Spleen (tissue), 11 donors: ENCODE measurements at regions not wholly inside any gene's neighbourhood (a gene's known extent, or its start where the extent isn't known, plus 50 kb on each side); places are given as distances from the start of the nearest gene placed in this dataset.

Source experiments
- DNase-seq: peaks from one replicate; pipeline ENCODE4 v3.0.0-alpha.2; 2020
- H3K27ac ChIP-seq, 8 donors: fragments of 200-600 bp; sonication (generic) in 7 of 8; 1 replicate in 4 of 8; 2 replicates in 4 of 8; pipeline versions ENCODE4 v1.5.0 to v1.8.0; 2016 to 2021; ENCODE audit warnings: inconsistent platforms in 4 of 8, mild to moderate bottlenecking in 4 of 8, moderate library complexity in 1 of 8
- H3K27me3 ChIP-seq, 7 donors: fragments of 200-600 bp; sonication (generic) in 6 of 7; replicated peaks in 1 of 7; 1 replicate in 4 of 7; 2 replicates in 3 of 7; pipeline versions ENCODE4 v1.5.0 to v1.8.0; 2016 to 2021; ENCODE audit warnings: inconsistent platforms in 3 of 7, mild to moderate bottlenecking in 1 of 7
- H3K36me3 ChIP-seq, 6 donors: fragments of 200-600 bp; sonication (generic) in 5 of 6; 1 replicate in 4 of 6; 2 replicates in 2 of 6; pipeline versions ENCODE4 v1.5.0 to v1.8.0; 2016 to 2021; ENCODE audit warnings: inconsistent platforms in 2 of 6
- H3K4me1 ChIP-seq, 6 donors: fragments of 200-600 bp; sonication (generic) in 5 of 6; 1 replicate in 3 of 6; 2 replicates in 3 of 6; pipeline versions ENCODE4 v1.5.0 to v1.8.0; 2016 to 2021; ENCODE audit warnings: inconsistent platforms in 3 of 6
- H3K4me3 ChIP-seq, 8 donors: fragments of 200-600 bp; sonication (generic) in 7 of 8; 1 replicate in 4 of 8; 2 replicates in 4 of 8; pipeline versions ENCODE4 v1.5.0 to v1.8.0; 2016 to 2021; ENCODE audit warnings: inconsistent platforms in 4 of 8, mild to moderate bottlenecking in 4 of 8, moderate library complexity in 2 of 8
- H3K9me3 ChIP-seq, 8 donors: fragments of 200-600 bp; sonication (generic) in 7 of 8; 1 replicate in 4 of 8; 2 replicates in 4 of 8; pipeline versions ENCODE4 v1.5.0 to v1.8.0; 2016 to 2021; ENCODE audit warnings: inconsistent platforms in 4 of 8
- CTCF ChIP-seq, 11 experiments: fragments of 200-600 bp in 7 of 11; fragments of 450-650 bp in 4 of 11; sonication (generic) in 4 of 11; IDR thresholded peaks in 8 of 11; conservative IDR thresholded peaks in 3 of 11; 1 replicate in 7 of 11; 2 replicates in 4 of 11; pipeline versions ENCODE4 v1.4.0 to v1.8.0; 2016 to 2021; ENCODE audit warnings: antibody characterized with exemption in 11 of 11, inconsistent platforms in 4 of 11, mild to moderate bottlenecking in 1 of 11
- POLR2A ChIP-seq, 3 donors: fragments of 450-650 bp; IDR thresholded peaks; one replicate each; pipeline ENCODE4 v1.5.1; 2017; ENCODE audit warnings: antibody characterized with exemption in 3 of 3, mild to moderate bottlenecking in 1 of 3
- POLR2AphosphoS5 ChIP-seq, 3 donors: sonication (generic); formaldehyde crosslinking; IDR thresholded peaks; one replicate each; pipeline ENCODE4 v1.5.1; 2017; ENCODE audit warnings: antibody characterized with exemption in 3 of 3
- WGBS, 5 donors: extraction: QIAGEN DNeasy Blood & Tissue Kit in 3 of 5; methylation state at CpG; one replicate each; pipeline versions ENCODE4 v1.1.5 to v1.1.7; 2013 to 2018; 5-methylcytosine and 5-hydroxymethylcytosine counted together
- intact Hi-C: fragments of 100-400 bp; cut with DNase I; formaldehyde crosslinking; loops from one replicate; pipeline ENCODE4 v1.15.0; 2023; ENCODE audit warnings: low total_unique reads
- donor health status: healthy with polysubstance abuse.
- donor health status: DM: no; HTN: no; CAD: no; lungs with moderate emphysema.
- donor health status: DM: no; HTN: no; CAD: no.
- donor health status: Bipolar disorder and iron deficiency.
- donor health status: healthy.
- donor health status: DM: no; HTN: no; CAD: no.
- donor health status: DM: yes; HTN: yes; CAD: no.

- WGBS, 5 donors, result 0 to 13% (median 7%) methylated on average over 1 of the region's 1 CpG
- Histone ChIP-seq H3K27me3 (no peaks in the 10 kb centered on the region), H3K9me3 (peaks cover 0 to 14% (median 6%) of the 10 kb centered on the region in 8 donors), H3K36me3 (no peaks in the 10 kb centered on the region), H3K4me1 (no peaks in the 10 kb centered on the region), H3K27ac (no peak overlapping the region), H3K4me3 (no peak overlapping the region)
- TF ChIP-seq CTCF (IDR thresholded peaks at IDR 0.05 in 8 of 11, conservative IDR thresholded peaks at IDR 0.05 in 3 of 11) (no peak), POLR2A (IDR thresholded peaks at IDR 0.05) (no peak), POLR2AphosphoS5 (IDR thresholded peaks at IDR 0.05) (no peak)
- no peak for DNase-seq
- intact Hi-C loops, result no loop called here
Measured at GRCh38 chr12:42769455-42769854, 179.9 kb upstream of the PRICKLE1 start.

- no peaks in the 10 kb centered on the region for H3K4me1 ChIP-seq
- H3K9me3 ChIP-seq, result peaks cover 0 to 14% (median 6%) of the 10 kb centered on the region in 8 donors
- no peak overlapping the region for H3K4me3 ChIP-seq
- H3K36me3 ChIP-seq, result no peaks in the 10 kb centered on the region
- intact Hi-C loops, result no loop called here
- no peak for DNase-seq
- H3K27ac ChIP-seq, result no peak overlapping the region
- TF ChIP-seq POLR2A (IDR thresholded peaks at IDR 0.05) (no peak), POLR2AphosphoS5 (IDR thresholded peaks at IDR 0.05) (no peak), CTCF (IDR thresholded peaks at IDR 0.05 in 8 of 11, conservative IDR thresholded peaks at IDR 0.05 in 3 of 11) (no peak)
- H3K27me3 ChIP-seq, result no peaks in the 10 kb centered on the region
- 79 to 91% (median 89%) methylated on average over 4 of the region's 4 CpGs for WGBS, 5 donors
Measured at GRCh38 chr12:42767998-42768397, 178.5 kb upstream of the PRICKLE1 start.

- H3K4me1 ChIP-seq, result no peaks in the 10 kb centered on the region
- H3K9me3 ChIP-seq, result peaks cover 0 to 12% (median 5%) of the 10 kb centered on the region in 8 donors
- no peak for DNase-seq
- intact Hi-C loops, result no loop called here
- no peak overlapping the region for H3K4me3 ChIP-seq
- no peaks in the 10 kb centered on the region for H3K36me3 ChIP-seq
- H3K27ac ChIP-seq, result no peak overlapping the region
- 86 to 92% (median 90%) methylated on average over 7 of the region's 7 CpGs for WGBS, 5 donors
- no peaks in the 10 kb centered on the region for H3K27me3 ChIP-seq
- TF ChIP-seq POLR2AphosphoS5 (IDR thresholded peaks at IDR 0.05) (no peak), POLR2A (IDR thresholded peaks at IDR 0.05) (no peak)
Measured at GRCh38 chr12:42767326-42767954, 177.9 kb upstream of the PRICKLE1 start.

- no peak overlapping the region for H3K27ac ChIP-seq
- no peak for TF ChIP-seq POLR2AphosphoS5 (IDR thresholded peaks at IDR 0.05)
- no peak for TF ChIP-seq CTCF (IDR thresholded peaks at IDR 0.05 in 8 of 11, conservative IDR thresholded peaks at IDR 0.05 in 3 of 11)
- no peak for TF ChIP-seq POLR2A (IDR thresholded peaks at IDR 0.05)
- 82 to 89% (median 85%) methylated on average over 4 of the region's 4 CpGs for WGBS, 5 donors
- intact Hi-C loops, result no loop called here
- peaks cover 0 to 6% (median 0%) of the 10 kb centered on the region in 8 donors for H3K9me3 ChIP-seq
- no peaks in the 10 kb centered on the region for H3K27me3 ChIP-seq
- no peak overlapping the region for H3K4me3 ChIP-seq
- no peak for DNase-seq
- H3K4me1 ChIP-seq, result no peaks in the 10 kb centered on the region
- H3K36me3 ChIP-seq, result no peaks in the 10 kb centered on the region
Measured at GRCh38 chr12:42766754-42767153, 177.2 kb upstream of the PRICKLE1 start.
